HG03378 (cell line): ENCODE measurements at regions not wholly inside any gene's neighbourhood (a gene's known extent, or its start where the extent isn't known, plus 50 kb on each side); places are given as distances from the start of the nearest gene placed in this dataset.

ENCODE experiments used
- ATAC-seq: cut with Tn5 transposase; IDR thresholded peaks from one replicate; pipeline ENCODE4 v1.9.1; 2021; ENCODE audit warnings: mild to moderate bottlenecking, moderate library complexity; ENCODE audit not compliant: unreplicated experiment

GRCh38 chr14:97539884-97540283 is 742.7 kb downstream of the VRK1 start:
- ATAC-seq: no peak

DNA sequence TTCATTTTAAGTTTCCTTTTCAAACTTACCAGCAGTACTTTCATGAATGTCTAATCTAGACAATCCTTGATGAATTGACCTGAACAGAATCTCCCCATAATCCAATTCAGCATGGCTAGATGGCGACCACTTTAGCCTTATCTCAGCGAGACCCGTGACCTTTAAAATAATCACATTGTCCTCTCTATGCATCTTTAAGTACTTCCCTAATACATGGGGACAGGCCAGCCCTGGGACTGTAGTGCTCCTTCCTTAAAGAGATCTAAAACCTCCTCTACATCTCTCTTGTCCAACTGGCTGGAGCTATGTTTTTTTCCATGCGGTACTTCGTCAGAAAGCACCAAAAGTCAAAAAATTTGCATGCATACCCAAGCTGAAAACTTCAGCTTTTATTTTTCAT is 746.0 kb downstream of the VRK1 start:
- no peak for ATAC-seq

DNA sequence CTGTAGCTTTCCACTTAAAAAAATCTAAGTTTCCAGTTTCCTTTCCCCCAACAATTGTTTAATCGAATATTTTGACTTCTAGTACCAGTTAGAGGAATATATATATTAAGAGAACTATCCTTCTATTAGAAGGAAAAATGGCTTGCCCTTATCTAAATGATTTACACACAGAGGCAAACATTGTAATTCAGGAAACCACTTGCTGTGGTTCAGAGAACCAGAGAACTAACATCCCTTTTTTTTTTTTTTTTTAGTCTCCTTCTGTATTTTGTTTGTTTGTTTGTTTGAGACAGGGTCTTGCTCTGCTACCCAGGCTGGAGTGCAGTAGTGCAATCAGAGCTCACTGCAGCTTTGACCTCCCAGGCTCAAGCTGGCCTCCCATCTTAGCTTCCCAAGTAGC is 746.6 kb downstream of the VRK1 start:
- ATAC-seq: no peak

GRCh38 chr14:97544571-97544970 is 747.4 kb downstream of the VRK1 start:
- ATAC-seq: no peak

DNA sequence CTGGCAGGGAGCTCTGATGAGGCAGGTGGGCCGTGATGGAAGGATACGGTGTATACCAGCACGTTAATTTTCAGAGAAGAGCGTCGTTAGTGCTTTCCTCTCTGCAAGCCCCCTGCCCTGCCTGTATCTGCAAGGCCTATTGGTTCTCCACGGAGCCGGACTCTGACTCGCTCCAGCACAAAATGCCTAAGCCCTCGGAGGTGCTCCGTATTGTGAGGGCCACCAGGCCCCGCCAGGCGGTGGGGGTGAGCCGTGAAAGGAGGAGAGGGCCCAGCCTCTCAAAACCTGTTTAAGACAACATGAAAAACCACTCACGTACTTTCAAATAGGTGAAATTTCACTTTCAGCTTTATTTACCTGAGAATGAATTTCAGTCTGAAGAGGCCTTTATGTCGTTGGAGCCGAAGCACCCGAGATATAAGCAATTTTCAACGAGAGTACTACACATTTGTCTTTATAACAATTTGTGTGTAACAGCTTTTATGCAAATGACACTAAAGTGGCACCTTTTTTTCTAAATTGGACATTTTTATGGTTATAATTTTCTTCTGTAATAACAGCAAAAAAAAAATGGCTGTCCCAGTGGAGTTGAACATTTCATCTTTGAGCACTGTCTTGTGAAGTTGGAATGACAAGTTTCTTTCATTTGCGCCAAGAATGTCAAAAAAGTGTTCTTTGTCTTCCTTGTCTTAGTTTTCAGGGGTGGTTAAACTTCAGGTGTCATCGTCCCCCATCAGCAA is 749.5 kb downstream of the VRK1 start:
- ATAC-seq: no peak

GRCh38 chr14:97550463-97550862 is 753.3 kb downstream of the VRK1 start:
- no peak for ATAC-seq

- no peak for ATAC-seq
These were observed 757.4 kb downstream of the VRK1 start for GRCh38 chr14:97554597-97554996.

DNA sequence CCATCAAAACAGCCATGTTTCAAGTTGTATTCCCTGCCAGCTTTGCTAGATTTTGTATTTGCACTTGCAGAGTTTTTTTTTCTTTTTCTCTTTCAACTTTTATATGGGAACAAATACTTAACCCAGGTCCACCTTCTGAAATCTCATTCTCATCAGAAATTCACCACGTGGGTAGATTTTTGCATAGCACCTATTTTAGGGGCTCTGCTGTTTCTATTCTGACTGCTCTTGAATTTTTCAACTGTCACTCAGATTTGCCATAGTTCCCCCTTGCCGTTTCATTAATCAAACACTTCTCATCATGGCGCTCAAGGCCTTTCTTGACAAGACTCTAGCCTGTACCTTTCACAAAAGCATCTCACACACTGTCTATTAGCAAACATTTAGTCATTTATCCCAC is 767.2 kb downstream of the VRK1 start:
- no peak for ATAC-seq

DNA sequence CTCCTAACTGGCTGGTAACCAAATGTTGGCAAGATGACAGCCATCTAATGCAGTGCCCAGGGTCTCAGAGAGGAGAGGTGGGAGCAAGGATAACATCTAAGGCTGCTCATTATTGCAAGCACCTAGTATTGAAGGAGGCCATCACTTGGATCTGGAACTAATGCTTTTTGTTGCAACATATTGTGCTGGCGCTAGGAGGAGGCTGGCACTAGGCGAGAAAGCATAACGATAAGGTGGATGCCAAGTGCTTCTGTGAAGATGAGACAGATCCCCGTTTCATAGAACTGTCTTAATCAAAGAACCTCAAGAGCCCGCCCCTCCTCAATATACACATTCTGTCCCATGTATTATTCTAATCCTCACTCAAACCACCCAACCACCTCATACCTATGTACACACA is 774.0 kb downstream of the VRK1 start:
- no peak for ATAC-seq

- no peak for ATAC-seq
These were observed 774.8 kb downstream of the VRK1 start for GRCh38 chr14:97571866-97572555.

DNA sequence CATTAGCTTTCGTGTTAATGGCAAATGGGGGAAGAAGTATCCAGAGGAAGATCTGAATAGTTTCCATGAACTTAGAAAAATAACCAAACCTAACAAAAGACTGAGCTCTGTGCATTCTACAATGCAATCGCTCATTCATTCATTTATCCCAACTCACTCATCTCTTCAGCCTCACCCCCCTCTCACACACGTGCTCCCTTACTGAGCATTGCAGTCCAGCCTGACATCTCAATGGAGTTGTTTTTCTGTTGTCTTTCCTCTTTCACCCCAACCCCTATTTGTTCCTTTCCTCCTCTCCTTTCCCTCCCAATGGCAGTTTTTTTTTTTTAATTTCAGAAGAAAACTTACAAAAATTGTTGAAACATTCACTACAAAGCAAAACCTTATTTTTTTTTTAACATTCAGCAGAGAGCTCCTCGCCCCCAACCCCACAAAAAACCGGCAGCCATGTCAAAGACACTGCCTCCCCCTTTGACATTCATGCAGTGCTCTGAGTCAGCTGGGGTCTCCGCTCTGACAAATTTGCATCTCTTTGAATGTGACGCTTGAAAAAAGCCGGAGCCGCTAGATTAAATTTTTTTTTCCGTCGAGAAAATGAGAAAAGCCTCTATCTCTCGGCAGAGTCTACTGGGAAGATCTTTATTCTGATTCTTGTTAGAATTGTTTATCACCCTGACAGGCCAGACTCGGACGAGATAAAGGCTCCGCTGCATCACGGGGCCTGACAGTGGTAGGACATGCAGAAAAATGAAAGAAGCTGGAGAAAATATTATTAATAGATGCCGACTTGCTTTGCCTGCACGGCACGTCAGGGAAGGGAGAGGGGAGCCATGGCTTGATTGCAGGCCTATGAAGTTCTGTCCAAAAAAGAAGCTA is 775.6 kb downstream of the VRK1 start:
- ATAC-seq: no peak

- no peak for ATAC-seq
These were observed 778.5 kb downstream of the VRK1 start for GRCh38 chr14:97575677-97576076.

GRCh38 chr14:97578982-97579548 is 781.9 kb downstream of the VRK1 start:
- no peak for ATAC-seq

- no peak for ATAC-seq
These were observed 783.8 kb downstream of the VRK1 start for GRCh38 chr14:97581016-97581415.

GRCh38 chr14:97582022-97582421 is 784.8 kb downstream of the VRK1 start:
- no peak for ATAC-seq

GRCh38 chr14:97584528-97584927 is 787.3 kb downstream of the VRK1 start:
- ATAC-seq: no peak

- ATAC-seq: no peak
These were observed 795.3 kb downstream of the VRK1 start for GRCh38 chr14:97592341-97592980.

DNA sequence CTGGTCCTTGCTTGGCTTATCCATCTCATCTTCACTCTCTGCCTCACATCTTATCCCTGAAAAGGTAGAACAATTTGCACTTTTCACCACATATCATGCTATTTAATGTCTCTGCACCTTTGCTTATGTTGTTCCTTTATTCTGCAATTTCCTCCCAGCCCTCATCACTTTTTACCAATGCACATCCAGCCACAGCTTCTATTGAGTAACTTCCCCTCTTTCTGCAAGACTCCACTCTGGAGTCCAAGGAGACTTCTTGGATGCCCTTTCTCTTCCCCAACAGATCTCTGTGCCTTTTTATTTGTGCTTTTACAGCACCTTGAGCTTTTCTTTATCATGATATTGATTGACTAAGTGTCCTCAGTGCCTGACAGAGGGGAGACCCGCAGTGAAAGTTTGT is 797.1 kb downstream of the VRK1 start:
- ATAC-seq: no peak

GRCh38 chr14:97602438-97603117 is 805.4 kb downstream of the VRK1 start:
- ATAC-seq: no peak

DNA sequence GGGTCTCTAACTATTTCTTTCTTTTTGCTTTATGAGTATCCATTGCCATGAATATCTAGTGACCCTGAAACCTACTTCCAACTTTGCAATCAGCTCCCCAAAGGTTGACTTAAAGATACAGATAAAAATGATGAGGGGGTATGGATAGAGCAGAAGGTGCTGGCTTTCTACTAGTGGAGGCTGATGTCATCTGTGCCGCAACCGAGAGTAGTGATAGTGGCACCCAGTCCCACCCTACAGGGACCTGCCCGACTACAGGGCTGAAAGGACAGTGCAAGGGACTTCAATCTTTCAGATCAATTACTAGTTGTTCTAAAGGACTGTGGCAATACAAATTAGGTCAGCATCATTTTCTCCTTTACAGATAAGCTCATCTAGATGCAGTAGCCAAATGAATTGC is 806.0 kb downstream of the VRK1 start:
- no peak for ATAC-seq
